Fibroblast of gingiva (primary cell): ENCODE measurements at regions not wholly inside any gene's neighbourhood (a gene's known extent, or its start where the extent isn't known, plus 50 kb on each side); places are given as distances from the start of the nearest gene placed in this dataset.
"Not testable (repeated sequence)": the region's sequence is repeated elsewhere in the genome, so short reads cannot be mapped to it uniquely, and the experiment has no call there.

Experiments
- DNase-seq: peaks from one replicate; pipeline ENCODE4 v3.0.0-alpha.2; 2011; ENCODE audit warnings: low read depth

DNA sequence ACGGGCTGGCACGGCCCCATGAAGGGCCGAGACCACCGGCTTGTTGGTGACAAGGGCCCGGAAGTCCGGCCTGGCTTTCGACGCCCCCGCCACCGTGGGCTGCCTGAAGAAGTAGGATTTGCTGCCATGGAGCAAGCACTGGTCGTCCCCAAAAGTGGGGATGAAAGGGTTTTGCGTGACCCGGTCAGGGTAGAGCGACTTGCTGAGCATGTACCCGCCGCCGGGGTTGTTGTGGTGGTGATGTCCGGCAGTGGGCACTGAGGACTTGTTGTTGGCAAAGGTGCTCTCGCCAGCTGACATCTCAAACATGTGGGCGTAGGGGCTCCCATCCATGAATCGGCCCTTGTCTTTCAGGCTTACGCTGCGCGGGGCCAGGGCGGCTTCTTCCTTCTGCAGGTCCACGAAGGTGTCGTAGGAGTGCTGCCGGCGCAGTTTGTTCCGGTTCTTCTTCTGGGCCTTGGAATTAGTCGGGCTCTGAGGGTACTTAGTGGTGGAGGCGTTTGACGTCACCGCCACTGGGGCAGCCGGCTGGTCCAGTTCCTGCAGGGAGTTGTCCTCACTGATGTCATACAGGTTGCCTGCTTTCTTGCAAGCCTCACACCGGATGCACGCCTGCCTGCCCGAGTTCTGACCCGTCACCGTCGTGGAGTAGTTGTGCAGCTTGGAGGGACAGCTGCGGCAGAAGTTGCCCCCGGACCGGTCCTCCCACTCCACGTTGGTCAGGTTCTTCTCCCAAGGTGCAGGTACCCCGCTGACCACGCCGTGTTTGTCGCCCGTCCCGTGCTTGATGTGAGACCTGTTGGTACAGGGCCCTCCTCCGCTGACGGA is 366.6 kb downstream of the EMP1 start:
- DNase-seq = no peak

DNA sequence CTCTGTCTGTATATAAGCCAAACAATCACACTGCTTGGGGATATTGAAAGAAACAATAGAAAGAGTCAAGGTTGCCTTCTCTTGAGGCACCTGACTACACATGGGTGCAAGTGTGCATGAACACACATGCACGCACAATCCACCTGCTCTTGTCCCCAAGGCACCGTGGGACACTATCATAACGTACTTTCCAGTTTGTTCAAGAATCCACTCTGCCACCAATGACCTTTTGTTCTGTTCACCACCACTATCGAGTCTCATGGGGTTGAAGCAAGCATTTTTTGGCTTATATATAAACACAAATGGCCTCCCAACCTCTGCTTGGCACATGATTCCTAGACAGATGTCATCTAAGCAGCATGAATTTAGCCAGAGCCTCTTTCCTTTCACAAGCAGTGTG is 365.4 kb downstream of the EMP1 start:
- no peak for DNase-seq

DNA sequence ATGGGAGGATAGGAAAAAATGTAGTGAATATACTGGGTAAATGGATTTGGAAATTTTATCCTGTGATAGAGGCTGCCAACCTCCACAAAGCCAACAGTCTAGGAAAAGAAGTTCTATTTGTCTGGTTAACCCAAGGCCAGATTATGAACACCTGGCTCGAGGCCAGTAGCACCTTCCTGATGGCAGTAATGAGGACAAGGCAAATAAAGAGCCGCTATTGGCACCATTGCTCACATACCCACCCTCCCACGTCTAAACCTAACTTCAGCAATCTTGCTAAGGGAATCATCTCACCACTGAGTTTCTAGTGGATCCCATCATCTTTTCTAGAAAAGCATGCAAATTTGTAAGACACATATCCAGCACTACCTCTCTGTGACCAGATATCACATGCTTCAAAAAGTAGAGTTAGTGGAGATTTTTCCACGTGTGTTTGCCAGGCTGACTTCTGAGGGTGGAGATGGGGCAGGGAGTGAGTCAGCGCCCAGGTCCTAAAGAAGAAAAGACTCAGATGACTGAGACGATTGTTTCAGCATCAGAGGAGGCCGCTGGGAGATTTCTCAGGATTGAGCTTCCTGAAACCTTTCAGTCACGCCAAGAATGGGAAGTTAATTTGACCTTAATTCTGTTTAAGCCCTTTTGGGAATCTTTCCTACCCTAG is 362.9 kb downstream of the EMP1 start:
- DNase-seq = no peak

DNA sequence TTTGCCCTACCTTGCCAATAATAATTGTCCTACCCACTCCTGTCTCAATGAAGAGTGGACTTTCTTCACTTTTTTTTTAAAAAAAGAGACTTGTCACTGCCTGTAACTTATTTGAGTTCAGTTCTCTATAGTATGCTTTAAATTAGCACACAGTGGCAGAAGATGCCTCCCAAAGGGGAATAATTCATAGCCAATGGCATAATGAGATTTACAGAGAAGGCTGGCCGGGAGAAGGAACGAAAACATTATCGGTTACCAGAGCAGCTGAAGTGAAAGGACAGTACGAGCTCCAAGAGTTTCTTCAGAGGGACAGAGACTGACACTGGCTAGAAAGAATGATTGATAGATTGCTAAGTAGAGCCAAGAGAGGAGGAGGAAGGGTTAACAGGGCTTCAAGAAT is 356.3 kb downstream of the EMP1 start:
- DNase-seq = no peak

DNA sequence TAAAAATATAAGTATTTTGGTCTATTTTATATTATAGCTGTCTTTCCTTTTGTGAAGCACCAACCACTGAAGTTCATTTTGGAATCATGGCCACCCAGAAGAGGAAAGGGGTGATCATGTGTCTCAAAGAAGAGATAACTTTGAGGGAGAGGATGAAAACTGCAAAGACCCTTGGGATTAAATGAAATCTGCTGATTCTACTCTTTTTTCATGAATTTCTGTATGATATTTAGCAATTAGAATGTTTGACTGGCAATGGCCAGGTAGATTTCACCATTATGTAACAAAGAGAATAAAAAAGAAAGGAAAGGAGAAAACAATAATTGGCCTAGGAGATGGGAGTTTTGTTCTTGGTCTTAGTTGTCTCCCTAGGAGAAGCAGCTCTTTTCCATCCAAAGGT is 350.8 kb downstream of the EMP1 start:
- no peak for DNase-seq

DNA sequence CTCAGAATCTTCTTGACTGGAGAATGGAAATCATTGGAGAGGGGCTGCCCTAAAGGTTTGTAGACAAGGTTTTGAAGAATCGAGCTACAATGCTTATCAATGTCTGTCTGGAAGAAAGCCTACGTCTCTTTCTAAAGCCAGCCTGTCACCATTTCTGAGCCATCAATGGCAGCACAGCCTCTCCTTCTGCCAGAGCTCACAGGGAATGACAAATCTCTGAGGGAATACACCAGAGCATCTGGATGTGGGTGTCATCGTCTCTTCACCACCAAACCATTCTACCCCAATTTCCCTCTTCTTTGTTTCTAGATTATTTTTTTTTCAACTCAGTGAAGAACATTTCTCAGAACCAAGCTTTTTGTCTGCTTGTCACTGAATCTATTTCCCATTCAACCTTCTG is 349.7 kb downstream of the EMP1 start:
- DNase-seq = no peak

DNA sequence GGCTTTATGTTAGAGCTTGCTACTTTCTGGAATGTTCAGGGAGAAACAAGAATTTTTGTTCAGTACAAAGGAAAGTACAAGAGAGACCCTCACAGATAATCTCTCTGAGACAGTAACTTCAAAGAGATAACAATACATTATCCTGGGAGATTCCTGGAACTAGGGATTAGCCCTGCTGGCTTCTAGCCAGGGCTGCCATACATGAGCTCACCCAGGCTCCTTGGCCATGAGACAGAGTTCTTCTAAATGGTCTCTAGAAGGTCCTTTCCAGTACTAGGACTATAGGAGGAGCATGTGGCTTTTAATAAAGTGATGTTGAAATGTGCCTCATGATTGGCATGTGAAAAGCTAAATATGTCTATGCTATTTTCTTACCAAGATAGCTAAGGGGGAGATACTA is 342.5 kb downstream of the EMP1 start:
- no peak for DNase-seq

DNA sequence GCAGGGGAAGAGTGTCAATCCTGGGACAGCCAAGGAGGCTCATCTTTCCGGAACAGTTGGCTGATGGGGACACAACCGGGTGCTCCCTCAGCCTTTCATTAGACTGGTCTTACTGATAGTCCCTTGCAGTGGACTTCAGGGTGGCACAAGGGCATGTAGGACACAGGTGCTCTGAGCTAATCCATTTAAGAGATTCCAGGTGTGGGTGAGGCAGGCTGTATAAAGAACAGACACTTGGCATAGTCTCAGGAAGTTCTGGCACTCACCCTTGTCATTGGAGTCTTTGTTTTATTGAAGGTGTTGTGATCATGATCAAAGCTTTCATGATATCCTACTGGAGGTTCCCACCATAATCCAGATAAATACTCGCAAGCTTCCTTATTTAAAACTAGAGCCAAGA is 341.6 kb downstream of the EMP1 start:
- no peak for DNase-seq

DNA sequence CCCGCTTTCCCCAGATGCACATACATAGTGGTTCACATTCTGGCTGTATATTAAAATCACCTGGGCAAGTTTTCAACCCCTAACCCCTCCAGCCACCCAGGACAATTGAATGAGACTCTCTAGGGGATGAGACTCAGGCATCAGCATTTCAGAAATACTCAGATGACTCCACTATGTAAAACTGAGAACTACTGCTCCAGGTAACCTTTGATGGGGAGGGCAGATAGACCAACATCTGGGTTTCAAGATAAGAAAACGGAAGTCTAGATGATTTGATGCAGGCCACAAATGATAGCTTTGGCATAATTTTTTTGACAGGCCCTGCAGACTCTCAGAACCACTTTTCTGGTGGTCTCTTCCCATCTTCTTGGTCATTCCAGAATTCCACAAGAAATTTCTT is 341.1 kb downstream of the EMP1 start:
- DNase-seq = no peak

DNA sequence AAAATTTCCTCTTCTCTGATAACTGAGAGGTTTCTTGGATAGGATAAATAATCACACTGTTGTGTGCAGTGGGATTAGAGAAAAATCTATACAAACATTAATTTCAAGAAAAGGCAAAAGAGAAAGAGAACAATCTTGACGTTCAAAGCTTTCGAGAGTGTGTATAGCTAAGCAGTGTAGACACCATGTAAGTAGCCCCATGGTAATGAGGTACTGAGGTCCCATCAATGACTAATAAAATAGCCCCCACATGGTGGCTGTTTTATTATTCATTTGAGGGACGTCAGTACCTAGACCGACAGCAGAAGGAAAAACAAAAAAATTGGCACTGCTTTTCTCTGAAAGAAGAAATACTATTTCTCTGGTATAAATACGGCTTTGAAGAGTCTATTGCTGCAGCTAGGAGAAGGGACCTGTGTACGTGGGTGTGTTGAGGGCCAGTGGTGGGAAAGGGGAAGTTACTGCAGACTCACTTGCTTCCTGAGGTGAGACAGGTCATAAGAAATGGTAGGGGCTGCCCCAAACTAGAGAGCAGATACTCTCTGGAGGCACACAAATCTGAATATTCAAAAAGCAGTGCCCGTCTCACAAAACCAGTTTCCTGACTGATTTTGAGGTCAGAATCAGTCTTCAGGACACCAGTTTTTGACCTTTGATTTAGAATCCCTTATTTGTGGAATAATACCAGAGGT is 339.8 kb downstream of the EMP1 start:
- DNase-seq = no peak

DNA sequence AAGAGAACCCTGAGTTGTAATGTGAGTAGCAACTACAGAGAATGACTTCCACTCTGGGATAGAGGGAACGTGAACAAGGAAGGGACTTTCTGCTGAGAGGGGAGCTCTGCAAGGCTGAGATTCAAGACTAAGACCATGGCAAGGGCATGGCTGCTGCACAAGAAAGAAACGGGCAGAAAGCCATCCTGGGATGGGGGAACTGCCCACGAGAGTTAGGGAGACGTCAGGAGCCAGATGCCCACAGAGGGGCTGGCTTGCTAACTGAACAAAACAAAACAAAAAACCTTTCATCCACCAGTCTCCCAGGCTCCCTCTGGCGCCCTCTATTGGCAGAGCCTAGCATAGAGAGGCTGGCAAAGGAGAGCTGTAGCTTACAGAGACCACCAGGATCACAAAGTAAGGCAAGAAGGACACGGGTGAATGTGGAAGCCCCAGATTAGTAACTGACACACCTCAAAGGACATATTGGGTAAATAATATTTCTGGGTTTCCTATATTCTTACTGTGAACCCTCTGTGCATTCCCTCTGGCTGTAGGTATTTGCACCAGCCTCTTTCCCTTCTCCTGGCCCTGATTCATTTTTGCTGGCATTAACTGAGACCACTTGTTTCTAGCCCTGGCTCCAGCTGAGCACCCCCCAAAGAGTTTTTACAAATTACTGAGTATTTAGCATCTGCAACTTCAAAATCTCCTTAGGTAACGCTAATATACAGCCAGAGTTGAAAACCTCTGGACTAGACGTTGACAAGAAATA is 338.3 kb downstream of the EMP1 start:
- peak; percentile 34 for DNase-seq

DNA sequence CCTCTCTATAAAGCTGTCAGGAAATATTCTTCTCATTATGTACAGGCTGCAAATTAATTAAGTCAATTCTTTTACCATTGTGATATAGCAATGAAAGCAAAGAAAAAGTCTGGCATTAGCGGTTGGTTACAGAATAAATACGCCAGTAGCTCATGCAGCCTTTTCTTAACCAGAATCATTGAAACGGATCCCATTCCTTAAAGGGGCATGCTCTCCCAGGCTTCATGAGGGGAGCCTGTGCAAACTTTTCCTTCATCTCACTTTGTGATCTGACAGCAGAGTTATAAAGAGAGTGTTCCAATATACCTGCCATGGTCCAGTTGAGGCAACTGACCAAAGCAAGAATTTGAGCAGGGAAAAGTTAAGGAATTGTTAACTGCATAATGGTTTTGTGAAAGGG is 337.7 kb downstream of the EMP1 start:
- DNase-seq = no peak

DNA sequence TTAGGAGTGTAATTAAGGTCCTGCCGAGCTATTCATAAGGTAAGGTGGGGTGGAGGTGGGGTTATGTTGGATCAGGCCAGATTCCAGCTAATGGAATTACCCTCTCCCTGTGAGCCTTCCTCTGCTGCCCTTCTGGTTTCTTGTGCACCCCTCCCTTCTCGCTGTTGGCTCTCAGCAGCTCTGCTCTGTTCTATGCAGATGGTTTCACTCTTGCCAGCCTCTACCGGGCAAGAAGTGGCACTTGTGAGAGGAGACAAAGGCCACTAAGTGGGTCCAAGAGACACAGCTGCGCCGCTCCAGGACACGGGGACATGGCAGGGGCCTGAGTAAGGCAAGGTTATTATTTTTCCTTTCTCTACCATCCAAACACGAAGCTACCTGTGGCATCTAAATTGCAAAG is 334.4 kb downstream of the EMP1 start:
- DNase-seq = no peak

DNA sequence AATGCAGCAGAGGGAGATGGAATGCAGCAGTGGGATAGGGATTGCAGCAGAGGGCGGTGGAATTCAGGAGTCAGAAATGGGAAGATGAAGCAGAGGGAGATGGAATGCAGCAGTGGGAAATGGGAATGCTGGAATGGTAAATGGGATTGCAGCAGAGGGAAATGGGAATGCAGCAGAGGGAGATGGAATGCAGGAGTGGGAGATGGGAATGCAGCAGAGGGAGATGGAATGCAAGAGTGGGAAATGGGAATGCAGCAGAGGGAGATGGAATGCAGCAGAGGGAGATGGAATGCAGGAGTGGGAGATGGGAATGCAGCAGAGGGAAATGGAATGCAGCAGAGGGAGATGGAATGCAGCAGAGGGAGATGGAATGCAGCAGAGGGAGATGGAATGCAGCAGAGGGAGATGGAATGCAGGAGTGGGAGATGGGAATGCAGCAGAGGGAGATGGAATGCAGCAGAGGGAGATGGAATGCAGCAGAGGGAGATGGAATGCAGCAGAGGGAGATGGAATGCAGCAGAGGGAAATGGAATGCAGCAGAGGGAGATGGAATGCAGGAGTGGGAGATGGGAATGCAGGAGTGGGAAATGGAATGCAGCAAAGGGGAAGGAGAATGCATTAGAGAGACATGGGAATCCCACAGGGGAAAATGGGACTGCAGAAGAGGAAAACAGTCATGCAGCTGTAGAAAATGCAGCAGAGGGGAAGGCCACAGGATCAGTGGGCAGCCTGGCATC is 329.8 kb downstream of the EMP1 start:
- not testable (repeated sequence) for DNase-seq

DNA sequence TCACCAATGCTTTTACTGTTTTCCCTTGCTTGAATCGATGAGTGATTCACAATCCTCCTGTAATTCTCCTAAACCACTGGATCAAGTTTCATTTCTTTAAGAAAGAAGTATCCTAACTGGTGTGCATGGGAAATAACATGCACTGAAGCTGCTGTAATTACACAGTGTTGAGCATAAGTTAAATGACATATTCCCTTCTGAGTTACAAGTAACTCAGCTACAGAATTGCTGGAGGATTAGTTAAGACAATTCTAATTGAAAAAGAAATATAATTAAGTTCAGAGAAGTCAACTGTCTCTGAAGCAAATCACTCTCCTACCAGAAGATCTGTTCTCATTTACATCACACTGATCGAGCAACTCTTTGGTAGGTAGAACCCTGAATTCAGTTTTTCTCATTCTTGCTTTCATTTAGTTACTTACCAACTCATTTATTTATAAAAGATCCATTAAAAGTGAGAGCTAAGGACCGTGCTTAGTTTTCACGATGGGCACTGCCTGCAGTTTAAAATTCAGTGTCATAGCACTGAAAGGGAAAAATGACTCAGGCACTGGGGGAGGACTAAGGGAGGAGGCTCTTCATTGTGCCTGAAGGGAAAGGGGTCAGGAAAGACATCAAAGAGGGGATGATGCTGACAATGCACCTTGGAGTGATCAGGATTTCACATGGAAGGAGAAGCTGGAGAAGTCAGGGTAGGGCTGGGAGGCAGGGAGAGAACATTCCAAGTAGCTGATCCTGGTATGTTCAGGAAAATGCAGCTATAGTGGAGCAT is 327.2 kb downstream of the EMP1 start:
- DNase-seq = no peak

DNA sequence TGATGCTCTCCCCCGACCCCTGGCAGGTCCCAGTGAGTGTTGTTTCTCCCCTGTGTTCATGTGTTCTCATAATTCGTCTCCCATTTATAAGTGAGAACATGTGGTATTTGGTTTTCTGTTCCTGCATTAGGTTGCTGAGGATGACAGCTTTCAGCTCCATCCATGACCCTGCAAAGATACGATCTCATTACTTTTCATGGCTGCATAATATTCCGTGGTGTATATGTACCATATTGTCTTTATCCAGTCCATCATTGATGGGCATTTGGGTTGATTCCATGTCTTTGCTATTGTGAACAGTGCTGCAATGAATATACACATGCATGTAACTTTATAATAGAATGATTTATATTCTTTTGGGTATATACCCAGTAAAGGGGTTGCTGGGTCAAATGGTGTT is 321.5 kb downstream of the EMP1 start:
- DNase-seq = not testable (repeated sequence)

DNA sequence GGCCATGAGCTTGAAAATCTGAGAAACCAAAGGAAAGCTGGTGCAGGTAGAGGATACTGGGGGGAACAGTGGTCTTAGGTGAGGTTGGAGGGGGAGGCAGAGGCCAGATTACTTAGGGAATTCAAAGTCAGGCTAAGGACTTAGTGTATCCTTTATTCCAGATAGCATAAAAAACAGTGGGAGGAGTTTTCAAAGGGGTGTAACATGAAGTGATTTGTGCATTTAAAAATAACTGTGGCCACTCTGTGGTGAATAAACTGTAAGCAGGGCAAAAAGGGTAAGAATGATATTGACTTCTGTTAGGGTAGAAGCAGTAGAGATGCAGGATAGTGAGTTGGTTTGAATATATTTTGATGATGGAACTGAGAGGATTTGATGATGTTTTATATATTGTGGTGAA is 313.2 kb downstream of the EMP1 start:
- no peak for DNase-seq

DNA sequence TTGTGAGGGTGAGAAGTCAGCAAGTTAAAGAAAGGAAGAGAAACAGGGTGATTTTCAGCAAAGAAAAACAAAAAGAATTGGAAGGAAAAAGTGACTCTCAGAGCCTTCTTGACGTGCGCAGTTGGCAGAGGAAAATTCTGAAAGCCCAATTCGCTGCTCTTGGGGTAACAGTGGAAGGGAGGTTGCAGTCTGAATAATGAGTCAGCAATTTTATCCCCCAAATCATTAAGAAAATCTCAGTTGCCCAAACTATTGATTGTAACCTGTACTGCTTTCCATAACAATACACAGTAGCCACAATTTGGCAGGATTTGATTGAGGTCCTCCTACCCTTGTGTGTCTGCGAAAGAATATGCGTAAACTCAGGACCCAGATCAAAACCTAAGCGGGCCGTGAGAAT is 309.1 kb downstream of the EMP1 start:
- DNase-seq = no peak

DNA sequence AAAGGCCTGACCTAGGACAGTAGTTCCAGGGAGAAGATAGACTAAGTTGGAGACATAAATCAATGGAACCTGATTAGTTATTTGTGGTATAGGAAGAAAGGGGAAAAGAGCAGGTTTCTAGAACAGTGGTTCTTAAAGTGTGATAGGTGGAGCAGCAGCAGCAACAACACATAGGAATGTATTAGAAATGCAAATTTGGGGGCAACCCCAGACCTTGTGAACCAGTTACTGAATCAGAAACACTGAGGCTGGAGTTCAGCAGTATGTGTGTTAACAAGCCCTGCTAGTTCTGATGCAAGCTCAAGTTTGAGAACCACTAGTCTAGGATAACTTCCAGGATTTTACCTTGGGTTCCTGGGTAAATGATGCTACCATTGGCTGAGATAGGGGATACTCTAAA is 308.7 kb downstream of the EMP1 start:
- DNase-seq = no peak

DNA sequence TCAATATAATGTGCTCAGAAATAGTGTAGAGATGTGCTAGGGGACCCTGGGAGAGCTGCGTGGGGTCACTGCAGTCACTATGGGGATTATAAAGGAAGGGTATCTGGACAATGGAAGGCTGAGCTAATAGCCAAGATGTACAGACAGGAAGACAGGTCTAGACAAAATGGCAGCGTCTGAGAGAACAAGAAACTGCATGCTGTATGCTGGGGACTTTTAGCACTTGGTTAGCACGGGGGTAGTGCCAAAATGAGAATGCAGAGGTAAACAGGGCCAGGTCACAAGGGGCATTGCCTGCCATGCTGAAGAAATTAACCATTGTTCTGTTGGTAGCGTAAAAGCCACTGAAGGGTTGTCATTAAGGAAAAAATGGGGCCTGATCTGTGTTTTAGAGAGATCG is 308.2 kb downstream of the EMP1 start:
- DNase-seq = no peak

DNA sequence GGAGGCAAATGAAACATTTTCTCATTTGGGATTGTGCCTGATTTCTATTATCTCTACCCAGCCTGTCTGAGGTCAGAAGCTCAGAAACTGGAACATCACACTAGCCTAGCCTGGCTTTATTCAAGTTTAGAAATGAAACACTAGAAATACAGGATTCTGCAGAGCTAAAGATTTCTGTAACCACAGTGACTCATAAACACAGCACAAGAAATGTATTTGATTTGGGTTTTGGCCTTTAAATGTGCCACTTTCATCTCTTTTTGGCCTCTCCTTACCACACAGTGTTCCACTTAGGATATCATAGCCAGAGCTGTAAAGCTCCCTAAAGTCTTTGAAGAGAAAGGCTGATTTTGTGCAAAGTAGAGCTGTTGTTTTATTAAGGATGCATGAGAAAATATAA is 307.5 kb downstream of the EMP1 start:
- no peak for DNase-seq
